AG04450 (cell line): ENCODE measurements at regions not wholly inside any gene's neighbourhood (a gene's known extent, or its start where the extent isn't known, plus 50 kb on each side); places are given as distances from the start of the nearest gene placed in this dataset.

Experiments
- CTCF ChIA-PET: fragments of 300-600, 350-600 bp; formaldehyde crosslinking; extraction: SDS; loops from one replicate; lab custom pipeline; 2022; ENCODE audit warnings: antibody characterized with exemption, inconsistent platforms; lab: Charles Lee
- POLR2A ChIA-PET: fragments of 350-600 bp; formaldehyde crosslinking; extraction: SDS; loops from one replicate; lab custom pipeline; 2021; ENCODE audit warnings: antibody characterized with exemption, inconsistent platforms; lab: Yijun Ruan, JAX
- DNase-seq: peaks from one replicate; pipeline ENCODE4 v3.0.0-alpha.2; 2011; ENCODE audit warnings: low read depth, low spot score
- H3K27ac ChIP-seq: one replicate; pipeline ENCODE4 v1.5.1; 2012; ENCODE audit warnings: low read depth, low read length, control low read depth
- H3K27me3 ChIP-seq: one replicate; pipeline ENCODE4 v1.6.0; 2012; ENCODE audit warnings: low read length; ENCODE audit not compliant: control insufficient read depth, insufficient read depth
- H3K4me3 ChIP-seq: 2 replicates; pipeline ENCODE4 v1.5.1; 2011; ENCODE audit warnings: mild to moderate bottlenecking, low read depth, low read length, control low read depth
- H3K9me3 ChIP-seq: 2 replicates; pipeline ENCODE4 v1.5.1; 2012; ENCODE audit warnings: low read length; ENCODE audit not compliant: control insufficient read depth, insufficient read depth
- CTCF ChIP-seq: IDR thresholded peaks from 2 replicates; pipeline ENCODE4 v1.5.1; 2011; ENCODE audit warnings: low read depth, low read length, control low read depth, inconsistent platforms

DNA sequence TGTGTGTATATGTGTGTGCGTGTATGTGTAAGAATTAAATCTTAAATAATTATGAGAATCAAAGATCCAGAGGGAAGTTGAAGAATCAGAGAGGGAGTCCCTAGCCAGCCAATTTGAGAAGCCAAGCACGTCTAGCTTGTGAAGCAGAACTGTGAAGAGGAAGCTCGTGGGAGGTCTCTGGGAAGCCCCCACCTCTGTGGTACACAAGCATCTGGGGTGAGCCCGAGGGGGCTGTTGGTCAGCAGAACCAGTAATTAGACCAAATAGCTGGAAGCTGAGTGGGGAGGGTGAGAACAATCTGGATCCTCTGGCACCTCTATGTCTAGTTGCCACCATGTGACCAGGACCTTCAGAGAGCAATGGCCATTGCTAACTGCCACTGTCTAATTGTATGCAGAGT is 162.7 kb upstream of the ADRA1D start:
- Histone ChIP-seq H3K9me3 (no peaks in the 10 kb centered on the region), H3K27ac (no peak overlapping the region), H3K4me3 (no peak overlapping the region), H3K27me3 (no peaks in the 10 kb centered on the region)
- no peak for DNase-seq
- POLR2A ChIA-PET = no interaction called here
- CTCF ChIA-PET = no interaction called here
- TF ChIP-seq CTCF = no peak

GRCh38 chr20:4406627-4407026 is 157.5 kb upstream of the ADRA1D start:
- POLR2A ChIA-PET = no interaction called here
- DNase-seq = peak; percentile 59
- no peak for TF ChIP-seq CTCF
- no peak overlapping the region for H3K27ac ChIP-seq
- CTCF ChIA-PET = no interaction called here
- H3K4me3 ChIP-seq = no peak overlapping the region
- no peaks in the 10 kb centered on the region for H3K9me3 ChIP-seq
- peaks cover 3% of the 10 kb centered on the region for H3K27me3 ChIP-seq

DNA sequence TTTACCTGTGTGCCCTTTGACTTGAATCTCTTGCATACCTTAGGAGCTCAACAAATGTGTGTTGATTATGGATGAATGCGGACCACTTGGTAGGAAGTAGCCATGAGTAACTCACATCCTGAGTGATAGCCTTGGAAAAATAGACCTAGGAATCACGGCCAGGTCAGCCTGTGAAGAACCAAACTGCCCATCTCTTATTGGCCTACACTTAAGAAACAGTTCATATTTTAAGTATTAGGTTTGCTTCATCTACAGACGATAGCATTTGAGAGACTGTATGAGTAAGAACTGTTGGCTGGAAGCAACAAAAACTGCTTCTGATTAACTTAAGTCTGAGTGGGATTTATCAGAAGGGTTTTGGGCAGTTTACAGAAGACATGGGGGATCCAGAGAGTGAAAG is 152.5 kb upstream of the ADRA1D start:
- Histone ChIP-seq H3K4me3 (no peak overlapping the region), H3K27ac (no peak overlapping the region), H3K27me3 (peaks cover 3% of the 10 kb centered on the region), H3K9me3 (no peaks in the 10 kb centered on the region)
- DNase-seq = peak; percentile 13
- TF ChIP-seq CTCF = no peak
- CTCF ChIA-PET = no interaction called here
- POLR2A ChIA-PET = no interaction called here

GRCh38 chr20:4384961-4385360 is 135.9 kb upstream of the ADRA1D start:
- ChIA-PET CTCF (no interaction called here), POLR2A (no interaction called here)
- Histone ChIP-seq H3K9me3 (peaks cover 9% of the 10 kb centered on the region), H3K4me3 (no peak overlapping the region), H3K27me3 (peaks cover 18% of the 10 kb centered on the region), H3K27ac (no peak overlapping the region)
- TF ChIP-seq CTCF = no peak
- DNase-seq = no peak

- H3K27me3 ChIP-seq = peaks cover 18% of the 10 kb centered on the region
- no peak overlapping the region for H3K4me3 ChIP-seq
- H3K27ac ChIP-seq = no peak overlapping the region
- POLR2A ChIA-PET = no interaction called here
- TF ChIP-seq CTCF = no peak
- CTCF ChIA-PET = no interaction called here
- DNase-seq = no peak
- peaks cover 9% of the 10 kb centered on the region for H3K9me3 ChIP-seq
Observed at GRCh38 chr20:4383961-4384360, 134.9 kb upstream of the ADRA1D start.
